WTC11 (cell line): ENCODE measurements at regions not wholly inside any gene's neighbourhood (a gene's known extent, or its start where the extent isn't known, plus 50 kb on each side); places are given as distances from the start of the nearest gene placed in this dataset.

Experiments used
- ATAC-seq: fragments of 200-7000 bp; cut with Tn5 transposase; 2 replicates; pipeline ENCODE4 v1.10.0; 2021; ENCODE audit warnings: mild to moderate bottlenecking, moderate library complexity
- CTCF ChIA-PET: fragments of 300-600 bp; sonication (Branson Sonifier 250); formaldehyde crosslinking; loops from one replicate; lab custom pipeline; 2021; ENCODE audit warnings: antibody characterized with exemption; lab: Charles Lee
- POLR2A ChIA-PET: fragments of 350-600 bp; sonication (Branson Sonifier 250); formaldehyde crosslinking; loops from one replicate; lab custom pipeline; 2021; ENCODE audit warnings: antibody characterized with exemption; lab: Charles Lee
- DNase-seq: peaks from one replicate; pipeline ENCODE4 v3.0.0; 2021; ENCODE audit warnings: low spot score
- H3K27ac Mint-ChIP-seq: 2 replicates; pipeline ENCODE4 v1.8.0; 2021; ENCODE audit warnings: mixed read lengths
- H3K27me3 Mint-ChIP-seq: 2 replicates; pipeline ENCODE4 v1.8.0; 2021; ENCODE audit warnings: low read depth, mild to moderate bottlenecking, moderate library complexity, mixed read lengths
- H3K36me3 Mint-ChIP-seq: 2 replicates; pipeline ENCODE4 v1.8.0; 2021; ENCODE audit warnings: mixed read lengths
- H3K4me1 Mint-ChIP-seq: 2 replicates; pipeline ENCODE4 v1.8.0; 2022; ENCODE audit warnings: mixed read lengths
- H3K4me3 Mint-ChIP-seq: 2 replicates; pipeline ENCODE4 v1.8.0; 2021; ENCODE audit warnings: mild to moderate bottlenecking, moderate library complexity, mixed read lengths
- H3K9me3 Mint-ChIP-seq: 2 replicates; pipeline ENCODE4 v1.8.0; 2021; ENCODE audit warnings: mixed read lengths
- ATF6 ChIP-seq: sonication (generic); formaldehyde crosslinking; IDR thresholded peaks from 2 replicates; pipeline ENCODE4 v1.8.1; 2023; ENCODE audit warnings: mild to moderate bottlenecking, missing genetic modification reagents
- CREM ChIP-seq: sonication (generic); formaldehyde crosslinking; IDR thresholded peaks from 2 replicates; pipeline ENCODE4 v1.8.1; 2022; ENCODE audit warnings: mild to moderate bottlenecking, missing genetic modification reagents, moderate library complexity
- E2F1 ChIP-seq: sonication (generic); formaldehyde crosslinking; IDR thresholded peaks from 2 replicates; pipeline ENCODE4 v1.8.0; 2022; ENCODE audit warnings: mild to moderate bottlenecking, missing genetic modification reagents
- E2F4 ChIP-seq: sonication (generic); formaldehyde crosslinking; IDR thresholded peaks from 2 replicates; pipeline ENCODE4 v1.8.1; 2022; ENCODE audit warnings: low read depth, mild to moderate bottlenecking, moderate library complexity, missing genetic modification reagents, borderline replicate concordance
- E2F5 ChIP-seq: sonication (generic); formaldehyde crosslinking; IDR thresholded peaks from 2 replicates; pipeline ENCODE4 v1.8.1; 2022; ENCODE audit warnings: mild to moderate bottlenecking, moderate library complexity, missing genetic modification reagents
- ERG ChIP-seq: fragments of 250-450 bp; sonication (Bioruptor Pico); IDR thresholded peaks from 2 replicates; pipeline ENCODE4 v1.8.0; 2021; ENCODE audit warnings: mild to moderate bottlenecking
- FOXJ3 ChIP-seq: sonication (generic); formaldehyde crosslinking; IDR thresholded peaks from 2 replicates; pipeline ENCODE4 v1.9.0; 2021; ENCODE audit warnings: missing genetic modification reagents, mild to moderate bottlenecking, borderline replicate concordance
- HMGA2 ChIP-seq: fragments of 250-450 bp; sonication (Bioruptor Pico); IDR thresholded peaks from 2 replicates; pipeline ENCODE4 v1.4.0; 2021; ENCODE audit warnings: mild to moderate bottlenecking, moderate library complexity
- KAT7 ChIP-seq: sonication (generic); formaldehyde crosslinking; IDR thresholded peaks from 2 replicates; pipeline ENCODE4 v1.8.1; 2023; ENCODE audit warnings: missing genetic modification reagents, mild to moderate bottlenecking, borderline replicate concordance
- MYBL2 ChIP-seq: sonication (generic); formaldehyde crosslinking; IDR thresholded peaks from 2 replicates; pipeline ENCODE4 v1.8.1; 2023; ENCODE audit warnings: mild to moderate bottlenecking, moderate library complexity, missing genetic modification reagents
- PRRX2 ChIP-seq: fragments of 250-450 bp; sonication (Bioruptor Pico); IDR thresholded peaks from 2 replicates; pipeline ENCODE4 v1.8.0; 2021; ENCODE audit warnings: mild to moderate bottlenecking
- SP1 ChIP-seq: sonication (generic); formaldehyde crosslinking; conservative IDR thresholded peaks from 2 replicates; pipeline ENCODE4 v1.8.1; 2022; ENCODE audit warnings: missing genetic modification reagents
- TEAD1 ChIP-seq: sonication (generic); formaldehyde crosslinking; IDR thresholded peaks from 2 replicates; pipeline ENCODE4 v1.8.0; 2022; ENCODE audit warnings: mild to moderate bottlenecking, missing genetic modification reagents
- USF1 ChIP-seq: sonication (generic); formaldehyde crosslinking; IDR thresholded peaks from 2 replicates; pipeline ENCODE4 v1.8.0; 2022; ENCODE audit warnings: mild to moderate bottlenecking, missing genetic modification reagents
- ZNF232 ChIP-seq: sonication (generic); formaldehyde crosslinking; IDR thresholded peaks from 2 replicates; pipeline ENCODE4 v1.8.0; 2022; ENCODE audit warnings: mild to moderate bottlenecking, missing genetic modification reagents
- ZNF396 ChIP-seq: fragments of 250-450 bp; sonication (Bioruptor Pico); IDR thresholded peaks from 2 replicates; pipeline ENCODE4 v1.8.0; 2021; ENCODE audit warnings: mild to moderate bottlenecking, moderate library complexity, borderline replicate concordance
- ZNF423 ChIP-seq: fragments of 250-450 bp; sonication (Bioruptor Pico); IDR thresholded peaks from 2 replicates; pipeline ENCODE4 v2.1.2; 2022; ENCODE audit warnings: mild to moderate bottlenecking, moderate library complexity
- ZNF532 ChIP-seq: fragments of 250-450 bp; sonication (Bioruptor Pico); IDR thresholded peaks from 2 replicates; pipeline ENCODE4 v1.9.0; 2021; ENCODE audit warnings: mild to moderate bottlenecking, borderline replicate concordance
- ZNF671 ChIP-seq: fragments of 250-450 bp; sonication (Bioruptor Pico); IDR thresholded peaks from 2 replicates; pipeline ENCODE4 v1.8.0; 2021; ENCODE audit warnings: mild to moderate bottlenecking
- ZSCAN18 ChIP-seq: fragments of 250-450 bp; sonication (Bioruptor Pico); IDR thresholded peaks from 2 replicates; pipeline ENCODE4 v2.1.2; 2022; ENCODE audit warnings: mild to moderate bottlenecking, moderate library complexity

- H3K4me3 Mint-ChIP-seq = no peak overlapping the region
- peaks cover 34% of the 10 kb centered on the region for H3K9me3 Mint-ChIP-seq
- peaks cover 9% of the 10 kb centered on the region for H3K4me1 Mint-ChIP-seq
- CTCF ChIA-PET = no interaction called here
- no peak for ATAC-seq
- DNase-seq = no peak
- H3K36me3 Mint-ChIP-seq = peaks cover 10% of the 10 kb centered on the region
- TF ChIP-seq SP1 (CRISPR knock-in tag) (no peak), KAT7 (no peak)
- no peaks in the 10 kb centered on the region for H3K27me3 Mint-ChIP-seq
- POLR2A ChIA-PET = no interaction called here
- H3K27ac Mint-ChIP-seq = no peak overlapping the region
Observed at GRCh38 chr2:142323206-142323605, 192.4 kb upstream of the LRP1B start.

GRCh38 chr2:142321706-142322280, 191.0 kb upstream of the LRP1B start:
- H3K27ac Mint-ChIP-seq = no peak overlapping the region
- no peak for ATAC-seq
- TF ChIP-seq TEAD1 (CRISPR knock-in tag) (no peak), E2F5 (no peak), USF1 (CRISPR knock-in tag) (no peak), ZNF423 (no peak), ZNF532 (CRISPR knock-in tag) (no peak), ZNF232 (CRISPR knock-in tag) (no peak), ZSCAN18 (CRISPR knock-in tag) (no peak), HMGA2 (no peak), PRRX2 (CRISPR knock-in tag) (no peak), ZNF671 (CRISPR knock-in tag) (no peak), ZNF396 (CRISPR knock-in tag) (no peak), E2F4 (CRISPR knock-in tag) (no peak)
- no peak for DNase-seq
- ChIA-PET POLR2A (no interaction called here), CTCF (interaction anchor here (0.6 kb wide), 1 partner anchor 334 kb away, joined by 3 read pairs; no protein-coding TSS in a partner anchor)
- H3K36me3 Mint-ChIP-seq = peaks cover 10% of the 10 kb centered on the region
- H3K4me3 Mint-ChIP-seq = no peak overlapping the region
- no peaks in the 10 kb centered on the region for H3K27me3 Mint-ChIP-seq
- peaks cover 9% of the 10 kb centered on the region for H3K4me1 Mint-ChIP-seq
- H3K9me3 Mint-ChIP-seq = peaks cover 34% of the 10 kb centered on the region

GRCh38 chr2:142320067-142320466, 189.3 kb upstream of the LRP1B start:
- ChIA-PET POLR2A (no interaction called here), CTCF (no interaction called here)
- H3K9me3 Mint-ChIP-seq = peaks cover 34% of the 10 kb centered on the region
- H3K4me3 Mint-ChIP-seq = no peak overlapping the region
- peaks cover 10% of the 10 kb centered on the region for H3K36me3 Mint-ChIP-seq
- H3K4me1 Mint-ChIP-seq = peaks cover 9% of the 10 kb centered on the region
- no peak for DNase-seq
- no peak for ATAC-seq
- H3K27me3 Mint-ChIP-seq = no peaks in the 10 kb centered on the region
- H3K27ac Mint-ChIP-seq = no peak overlapping the region
- TF ChIP-seq ATF6 (CRISPR knock-in tag) (no peak), ERG (CRISPR knock-in tag) (no peak), FOXJ3 (CRISPR knock-in tag) (no peak), MYBL2 (CRISPR knock-in tag) (no peak), E2F1 (no peak), CREM (CRISPR knock-in tag) (no peak)
